NCI-H2081 treated with DMSO at 0.1 percent for 48 hours (cell line): ENCODE measurements at regions not wholly inside any gene's neighbourhood (a gene's known extent, or its start where the extent isn't known, plus 50 kb on each side); places are given as distances from the start of the nearest gene placed in this dataset.

Experiments used
- DNase-seq: peaks from one replicate; lab custom pipeline; 2025; lab: John Stamatoyannopoulos, UW

- no peak for DNase-seq
These were observed 65.1 kb upstream of the EPHA3 start for GRCh38 chr3:89042236-89042835.

DNA sequence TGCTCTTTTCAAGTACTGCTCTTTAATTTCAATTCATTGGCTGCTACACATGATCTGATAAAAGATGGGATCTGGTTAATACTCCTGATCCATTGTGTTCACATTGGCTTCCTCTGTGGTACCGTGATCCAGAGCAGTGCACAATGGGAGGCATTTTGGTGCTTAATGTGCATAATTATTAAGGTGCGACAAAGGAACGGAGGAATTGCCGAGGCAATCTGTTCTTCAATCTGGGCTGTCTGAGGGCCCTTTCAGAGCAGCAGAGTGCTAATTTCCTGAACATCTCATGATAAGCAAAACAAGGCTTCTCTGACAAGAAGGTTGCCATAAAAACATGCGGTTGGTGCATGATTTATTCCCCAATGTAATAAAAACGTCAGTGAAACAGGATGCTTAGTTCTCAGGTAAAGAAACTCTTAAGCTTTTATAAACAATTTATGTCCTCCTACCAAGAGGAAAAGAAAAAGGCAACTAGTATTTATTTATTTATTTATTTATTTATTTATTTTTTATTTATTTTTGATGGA, 64.0 kb upstream of the EPHA3 start:
- DNase-seq = no peak

DNA sequence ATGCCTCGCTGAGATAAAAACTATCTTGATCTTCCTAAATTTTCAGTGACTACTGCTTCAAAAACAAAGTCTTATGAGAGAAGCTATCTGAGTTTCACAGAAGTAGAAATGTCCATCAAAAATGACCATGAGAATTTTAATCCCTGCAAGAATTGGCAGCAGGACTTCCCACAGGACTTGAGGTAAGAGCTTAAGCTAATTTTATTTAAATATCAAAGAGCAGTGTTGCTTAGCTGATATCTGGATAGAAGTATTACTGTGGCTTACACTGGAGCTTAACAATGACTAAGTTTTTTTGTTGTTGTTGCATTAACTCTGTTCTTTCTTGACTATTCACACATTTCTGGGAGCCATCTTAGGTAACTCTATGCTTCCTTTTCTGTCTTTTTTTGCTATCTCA, 60.8 kb upstream of the EPHA3 start:
- DNase-seq = no peak

DNA sequence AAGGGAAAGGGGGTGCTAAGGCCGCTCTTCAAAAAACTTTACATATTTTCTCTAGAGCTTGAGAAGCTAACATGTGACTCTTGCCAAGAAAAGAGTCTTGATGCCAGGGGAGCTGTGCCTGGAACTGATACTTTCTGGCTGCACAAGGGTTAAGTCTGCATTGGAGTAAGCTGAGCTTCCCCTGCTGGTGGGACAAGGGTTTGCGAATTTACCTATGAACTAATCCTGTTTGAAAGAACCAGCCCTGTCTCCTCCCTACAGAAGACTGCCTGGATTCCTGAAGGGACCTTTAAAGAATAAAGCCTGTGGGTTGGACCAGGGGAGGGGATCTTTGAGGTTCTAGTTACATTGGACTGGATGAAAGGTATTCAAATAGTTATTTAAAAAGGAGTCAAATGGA, 58.3 kb upstream of the EPHA3 start:
- no peak for DNase-seq

DNA sequence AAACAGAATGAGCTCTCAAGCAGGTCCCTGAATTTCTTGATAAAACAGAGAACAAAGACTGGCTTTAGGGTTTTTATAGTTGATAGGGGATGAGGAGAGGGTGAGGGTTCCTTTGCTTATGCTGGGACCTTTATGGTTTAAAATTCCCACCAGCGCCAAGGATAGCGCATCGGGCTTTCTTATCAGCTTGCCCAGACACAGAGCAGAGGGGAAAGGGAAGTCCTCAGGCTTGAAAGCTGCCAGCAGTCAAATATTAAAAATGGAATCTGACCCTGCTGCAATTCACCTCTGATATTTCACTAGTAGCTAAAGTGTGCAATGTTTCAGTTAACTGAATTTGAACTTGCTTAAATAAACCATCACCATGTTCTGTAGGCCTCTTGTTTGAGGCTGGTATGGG, 55.0 kb upstream of the EPHA3 start:
- no peak for DNase-seq

- DNase-seq = no peak
These were observed 50.0 kb upstream of the EPHA3 start for GRCh38 chr3:89057398-89057797.
